ENCODE measurements at regions not wholly inside any gene's neighbourhood (a gene's known extent, or its start where the extent isn't known, plus 50 kb on each side); places are given as distances from the start of the nearest gene placed in this dataset.

GRCh38 chr1:229015806-229016205 is 255.1 kb upstream of the RAB4A start:
- TF ChIP-seq POLR2A (IDR thresholded peaks at IDR 0.05) (peak in 1 of 2 donors; percentile 28), CTCF (IDR thresholded peaks at IDR 0.05) (no peak)
